ENCODE measurements at regions not wholly inside any gene's neighbourhood (a gene's known extent, or its start where the extent isn't known, plus 50 kb on each side); places are given as distances from the start of the nearest gene placed in this dataset.

GRCh38 chr4:24256547-24256946 lies 327.8 kb downstream of the DHX15 start:
- no peak overlapping the region for H3K4me2 ChIP-seq (ENCODE audit: low read depth, low read length, poor library complexity, severe bottlenecking)
- H3K9me2 ChIP-seq (replicated peaks; ENCODE audit: low read depth, low read length) = no peaks in the 10 kb centered on the region
- no peak overlapping the region for H3K4me3 ChIP-seq (ENCODE audit: low read length, poor library complexity, severe bottlenecking)
- H3K27me3 ChIP-seq (ENCODE audit: insufficient read depth, low read length, poor library complexity, severe bottlenecking) = no peaks in the 10 kb centered on the region
- H3K9me3 ChIP-seq (ENCODE audit: insufficient read depth, low read depth, low read length) = no peaks in the 10 kb centered on the region
- TF ChIP-seq EZH2phosphoT487 (IDR thresholded peaks at IDR 0.05; ENCODE audit: borderline replicate concordance) (no peak), CTCF (conservative IDR thresholded peaks at IDR 0.05; ENCODE audit: low read length) (no peak)
- no peaks in the 10 kb centered on the region for H4K20me1 ChIP-seq (ENCODE audit: insufficient read depth, low read length, poor library complexity, severe bottlenecking)
- no peak overlapping the region for H2AFZ ChIP-seq (ENCODE audit: low read length)
- no peaks in the 10 kb centered on the region for H3F3A ChIP-seq (ENCODE audit: low read depth)
- no peaks in the 10 kb centered on the region for H3K36me3 ChIP-seq (ENCODE audit: insufficient read depth, low read length)
- no peaks in the 10 kb centered on the region for H3K79me2 ChIP-seq (ENCODE audit: insufficient read depth, low read length)
- no peaks in the 10 kb centered on the region for H3K4me1 ChIP-seq (ENCODE audit: insufficient read depth, low read length, poor library complexity, severe bottlenecking)
- no peak overlapping the region for H3K9ac ChIP-seq (ENCODE audit: low read depth, low read length, poor library complexity, severe bottlenecking)

- no peak overlapping the region for H3K4me3 ChIP-seq (ENCODE audit: low read length, poor library complexity, severe bottlenecking)
- H3K36me3 ChIP-seq (ENCODE audit: insufficient read depth, low read length) = no peaks in the 10 kb centered on the region
- no peak overlapping the region for H2AFZ ChIP-seq (ENCODE audit: low read length)
- H3K9me3 ChIP-seq (ENCODE audit: insufficient read depth, low read depth, low read length) = no peaks in the 10 kb centered on the region
- TF ChIP-seq EZH2phosphoT487 (IDR thresholded peaks at IDR 0.05; ENCODE audit: borderline replicate concordance) = no peak
- TF ChIP-seq CTCF (conservative IDR thresholded peaks at IDR 0.05; ENCODE audit: low read length) = no peak
- H3K4me2 ChIP-seq (ENCODE audit: low read depth, low read length, poor library complexity, severe bottlenecking) = no peak overlapping the region
- H3F3A ChIP-seq (ENCODE audit: low read depth) = no peaks in the 10 kb centered on the region
- no peak overlapping the region for H3K9ac ChIP-seq (ENCODE audit: low read depth, low read length, poor library complexity, severe bottlenecking)
- no peaks in the 10 kb centered on the region for H3K79me2 ChIP-seq (ENCODE audit: insufficient read depth, low read length)
- no peaks in the 10 kb centered on the region for H3K4me1 ChIP-seq (ENCODE audit: insufficient read depth, low read length, poor library complexity, severe bottlenecking)
- no peaks in the 10 kb centered on the region for H4K20me1 ChIP-seq (ENCODE audit: insufficient read depth, low read length, poor library complexity, severe bottlenecking)
- H3K27me3 ChIP-seq (ENCODE audit: insufficient read depth, low read length, poor library complexity, severe bottlenecking) = no peaks in the 10 kb centered on the region
- H3K9me2 ChIP-seq (replicated peaks; ENCODE audit: low read depth, low read length) = no peaks in the 10 kb centered on the region
Measured at GRCh38 chr4:24256066-24256465, 328.3 kb downstream of the DHX15 start.

DNA sequence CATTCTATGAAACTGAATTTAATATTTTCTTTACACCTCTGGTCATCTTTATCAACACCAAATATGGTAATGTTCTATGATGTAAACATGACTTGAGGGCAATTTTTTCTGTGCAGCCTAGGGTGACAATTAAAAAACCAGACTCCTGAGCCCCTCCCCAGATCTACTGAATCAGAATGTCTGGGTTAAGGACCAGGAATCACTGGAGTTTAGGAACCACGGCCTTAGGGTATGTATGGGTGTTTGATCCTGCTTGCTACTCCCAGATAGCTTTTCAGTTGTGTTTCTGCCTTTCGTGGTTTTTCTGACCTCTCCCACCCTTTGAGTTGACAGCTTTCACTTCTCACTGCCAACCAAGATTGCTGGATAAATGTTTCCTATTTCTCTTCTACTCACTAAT lies 332.2 kb downstream of the DHX15 start:
- no peaks in the 10 kb centered on the region for H3K4me1 ChIP-seq (ENCODE audit: insufficient read depth, low read length, poor library complexity, severe bottlenecking)

More for the DNA sequence above, 332.2 kb downstream of the DHX15 start:
- Histone ChIP-seq H3F3A (ENCODE audit: low read depth) (no peaks in the 10 kb centered on the region), H3K4me3 (ENCODE audit: low read length, poor library complexity, severe bottlenecking) (no peak overlapping the region), H3K4me2 (ENCODE audit: low read depth, low read length, poor library complexity, severe bottlenecking) (no peak overlapping the region), H3K9me3 (ENCODE audit: insufficient read depth, low read depth, low read length) (no peaks in the 10 kb centered on the region), H4K20me1 (ENCODE audit: insufficient read depth, low read length, poor library complexity, severe bottlenecking) (no peaks in the 10 kb centered on the region), H2AFZ (ENCODE audit: low read length) (no peak overlapping the region), H3K27me3 (ENCODE audit: insufficient read depth, low read length, poor library complexity, severe bottlenecking) (no peaks in the 10 kb centered on the region), H3K36me3 (ENCODE audit: insufficient read depth, low read length) (no peaks in the 10 kb centered on the region), H3K79me2 (ENCODE audit: insufficient read depth, low read length) (no peaks in the 10 kb centered on the region), H3K9ac (ENCODE audit: low read depth, low read length, poor library complexity, severe bottlenecking) (no peak overlapping the region), H3K9me2 (replicated peaks; ENCODE audit: low read depth, low read length) (no peaks in the 10 kb centered on the region)
- TF ChIP-seq EZH2phosphoT487 (IDR thresholded peaks at IDR 0.05; ENCODE audit: borderline replicate concordance) (no peak), CTCF (conservative IDR thresholded peaks at IDR 0.05; ENCODE audit: low read length) (no peak)
